ENCODE measurements at regions not wholly inside any gene's neighbourhood (a gene's known extent, or its start where the extent isn't known, plus 50 kb on each side); places are given as distances from the start of the nearest gene placed in this dataset.

DNA sequence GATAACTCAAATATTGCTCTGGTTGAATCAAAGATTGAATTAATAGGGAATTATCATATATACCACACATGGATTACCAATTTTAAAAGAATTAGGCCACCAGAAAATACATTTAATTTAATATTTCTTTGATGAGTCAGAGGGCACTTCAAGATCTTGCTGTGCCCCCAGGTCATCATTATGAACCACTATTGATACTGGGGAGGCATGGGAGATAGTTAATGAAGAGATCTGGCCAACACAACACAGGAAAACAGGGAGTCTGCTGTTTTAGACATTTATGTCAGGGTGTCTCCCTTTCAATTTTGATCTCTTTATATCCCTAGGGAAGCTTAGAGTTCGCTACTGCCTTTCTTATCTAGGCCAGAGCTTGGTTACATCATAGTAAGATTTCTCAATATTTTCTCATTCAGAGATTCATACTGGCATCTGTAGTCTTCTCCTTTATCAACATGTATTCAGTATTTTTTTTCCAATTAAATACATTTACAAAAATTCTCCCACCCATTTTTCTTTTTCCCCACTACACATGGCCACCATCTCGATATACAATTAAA is 158.3 kb upstream of the ZFHX3 start:
- DNase-seq (ENCODE audit: low read depth in 2 of 3, low spot score in 1 of 3) = no peak

DNA sequence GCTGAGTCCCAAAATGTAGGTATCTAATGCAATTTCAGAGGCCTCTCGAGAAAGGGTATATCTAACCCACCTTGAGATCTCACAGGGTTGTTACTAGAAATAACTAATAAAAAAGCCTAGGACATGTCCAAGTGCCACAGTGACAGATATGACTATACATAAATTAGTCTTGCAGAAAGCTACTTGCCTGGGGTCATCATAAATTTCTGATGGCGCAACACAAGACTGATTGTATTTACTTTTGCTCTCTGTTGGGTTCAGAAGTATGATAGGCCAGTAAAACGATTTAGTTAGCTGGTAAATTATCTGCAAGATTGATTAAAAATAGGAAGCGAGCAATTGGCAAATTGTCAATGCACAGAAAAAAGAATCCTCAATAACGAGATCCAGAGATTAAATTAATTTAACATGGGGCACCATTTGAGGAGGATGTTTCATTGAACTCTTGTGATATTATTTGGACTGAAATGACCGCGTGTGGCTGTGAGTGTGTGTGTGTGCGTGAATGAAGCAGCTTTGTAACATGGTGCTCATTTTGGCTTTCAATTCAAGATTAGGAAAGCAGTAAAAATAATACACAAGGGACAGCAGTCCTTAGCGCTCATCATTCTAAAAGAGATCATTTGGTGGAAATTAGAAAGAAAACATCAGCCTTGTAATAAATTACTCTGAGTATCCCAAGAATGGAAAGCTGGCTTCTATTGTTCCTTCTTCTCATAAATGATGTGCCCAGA is 157.4 kb upstream of the ZFHX3 start:
- DNase-seq (ENCODE audit: low read depth in 2 of 3, low spot score in 1 of 3) = no peak

DNA sequence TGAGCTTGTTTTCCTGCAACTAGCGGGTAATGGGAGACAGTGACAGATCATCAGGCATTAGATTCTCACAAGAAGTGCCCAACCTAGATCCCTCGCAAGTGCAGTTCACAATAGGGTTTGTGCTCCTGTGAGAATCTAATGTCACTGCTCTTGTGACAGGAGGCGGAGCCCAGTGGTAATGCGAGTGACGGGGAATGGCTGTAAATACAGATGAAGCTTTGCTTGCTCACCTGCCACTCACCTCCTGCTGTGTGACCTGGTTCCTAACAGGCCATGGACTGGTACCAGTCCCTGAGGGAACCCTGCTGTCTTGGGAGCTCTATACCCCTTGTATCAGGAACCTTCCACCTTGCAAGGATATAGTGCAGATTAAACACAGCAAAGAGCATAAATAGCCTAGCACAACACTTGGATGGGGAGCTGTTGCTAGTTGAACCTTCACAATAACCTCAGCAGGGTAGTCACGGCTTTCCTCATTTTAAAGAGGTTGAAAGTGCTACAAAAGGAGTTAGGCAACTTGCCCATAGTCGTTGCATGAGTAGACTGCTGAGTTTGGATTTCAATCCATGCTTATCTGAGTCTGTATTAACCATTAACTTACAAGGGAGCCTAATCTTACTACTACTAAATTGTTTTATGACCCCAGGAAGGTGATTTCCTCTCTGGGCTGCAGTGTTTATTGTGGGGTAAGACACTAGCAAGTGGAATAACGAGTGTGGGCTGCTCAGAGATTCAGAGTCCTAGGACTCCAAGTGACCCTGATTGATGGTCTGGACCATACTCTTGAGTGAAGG is 156.6 kb upstream of the ZFHX3 start:
- DNase-seq (ENCODE audit: low read depth in 2 of 3, low spot score in 1 of 3) = no peak

DNA sequence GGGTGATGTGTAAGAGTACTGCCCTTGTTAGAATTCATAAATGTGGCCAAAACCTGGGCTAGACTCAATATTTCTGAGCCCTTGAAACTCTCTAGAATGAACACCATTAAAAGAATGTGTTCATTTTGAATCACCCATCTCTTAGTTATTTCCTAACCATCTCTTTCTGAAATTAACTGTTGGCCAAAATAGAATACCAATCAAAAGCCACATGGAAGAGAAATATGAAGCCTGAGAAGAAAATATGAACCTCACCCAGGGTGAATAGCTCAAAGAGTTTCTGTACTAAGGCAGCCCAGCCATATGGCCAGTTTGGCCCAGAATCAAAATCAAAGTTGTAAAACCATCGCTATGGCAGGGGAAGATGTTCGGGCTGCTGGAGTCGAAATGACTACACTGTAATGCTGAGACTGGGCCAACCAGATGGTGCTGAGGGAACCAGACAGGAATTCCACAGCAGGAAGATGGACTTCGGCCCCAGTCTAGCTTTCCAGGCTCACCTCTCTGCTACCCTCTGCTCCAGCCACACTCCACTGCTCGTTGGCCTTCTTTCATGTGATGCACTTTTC is 154.3 kb upstream of the ZFHX3 start:
- DNase-seq (ENCODE audit: low read depth in 2 of 3, low spot score in 1 of 3) = no peak

DNA sequence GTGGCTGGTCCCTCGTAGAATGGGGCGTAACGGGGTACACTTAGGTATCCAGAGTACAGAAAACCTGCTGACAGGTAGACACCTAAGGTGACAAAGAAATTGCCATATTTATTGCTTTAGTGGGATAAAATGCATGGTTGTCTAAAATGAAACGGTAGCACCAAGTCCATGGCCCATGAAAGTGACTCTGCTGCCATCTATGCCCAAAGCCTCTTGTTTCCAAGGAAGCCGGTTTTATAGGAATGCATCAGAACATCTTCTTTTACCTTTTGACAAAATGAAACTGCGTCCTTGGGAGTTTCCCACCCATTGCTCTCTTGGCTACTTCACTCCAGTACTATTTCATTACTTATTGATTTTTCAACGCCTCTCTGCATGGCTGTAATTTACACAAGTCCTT is 151.3 kb upstream of the ZFHX3 start:
- no peak for DNase-seq (ENCODE audit: low read depth in 2 of 3, low spot score in 1 of 3)

DNA sequence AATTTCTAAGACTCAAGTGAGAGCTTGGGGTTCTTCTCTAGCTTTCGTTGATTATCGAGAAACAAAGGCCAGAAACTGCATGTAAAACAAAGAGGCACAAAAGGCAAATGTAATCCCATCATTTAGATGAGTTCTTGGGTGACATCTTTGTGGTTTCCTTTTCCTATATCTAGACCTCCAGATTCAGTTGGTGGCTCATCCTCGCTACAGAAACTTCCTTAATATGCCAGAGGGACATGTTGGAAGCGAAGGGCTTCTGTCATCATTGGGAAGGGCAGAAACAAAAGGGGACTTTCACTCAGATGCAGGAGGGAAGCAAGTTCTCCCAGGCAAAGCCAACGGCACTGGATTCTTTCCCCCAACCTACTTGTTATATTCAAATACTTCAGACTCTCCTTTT is 150.6 kb upstream of the ZFHX3 start:
- DNase-seq (ENCODE audit: low read depth in 2 of 3, low spot score in 1 of 3) = no peak

DNA sequence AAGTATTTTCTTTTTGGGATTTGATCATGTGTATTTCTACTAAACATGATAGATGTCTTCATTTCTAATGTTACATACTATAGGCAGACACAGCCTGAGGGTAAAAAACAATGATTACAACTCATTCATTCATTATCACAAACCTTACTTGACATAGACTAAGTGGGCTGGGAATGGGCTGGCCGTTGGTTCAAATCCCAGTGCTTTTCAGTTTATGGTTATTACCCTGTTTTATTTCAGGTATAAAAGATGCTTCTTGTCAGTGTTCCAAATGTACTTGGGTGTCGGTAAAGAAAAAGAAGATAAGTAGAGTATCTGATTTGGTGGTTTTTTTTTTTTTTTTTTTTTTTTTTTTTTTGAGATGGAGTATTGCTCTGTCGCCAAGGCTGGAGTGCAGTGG is 149.7 kb upstream of the ZFHX3 start:
- no peak for DNase-seq (ENCODE audit: low read depth in 2 of 3, low spot score in 1 of 3)

DNA sequence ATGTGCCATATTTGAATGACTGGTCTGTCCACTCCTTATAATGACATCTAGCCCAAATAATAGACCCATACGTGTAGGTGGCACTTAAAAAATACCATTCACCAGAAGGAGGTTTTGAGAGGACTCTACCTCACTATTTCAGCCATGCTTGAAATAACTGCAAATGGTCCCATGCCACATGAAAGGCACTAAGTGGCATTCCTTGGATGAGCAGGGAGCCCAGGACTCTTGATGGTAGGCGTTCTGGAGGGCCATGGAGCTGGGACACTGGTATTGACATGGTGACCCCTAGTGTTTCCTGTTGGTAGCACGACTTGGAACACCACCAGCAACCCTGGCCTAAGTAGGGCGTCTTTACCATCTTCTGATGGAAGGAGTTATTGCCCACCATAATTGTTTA is 148.7 kb upstream of the ZFHX3 start:
- DNase-seq (ENCODE audit: low read depth in 2 of 3, low spot score in 1 of 3) = peak in 1 of 3 donors; percentile 2

DNA sequence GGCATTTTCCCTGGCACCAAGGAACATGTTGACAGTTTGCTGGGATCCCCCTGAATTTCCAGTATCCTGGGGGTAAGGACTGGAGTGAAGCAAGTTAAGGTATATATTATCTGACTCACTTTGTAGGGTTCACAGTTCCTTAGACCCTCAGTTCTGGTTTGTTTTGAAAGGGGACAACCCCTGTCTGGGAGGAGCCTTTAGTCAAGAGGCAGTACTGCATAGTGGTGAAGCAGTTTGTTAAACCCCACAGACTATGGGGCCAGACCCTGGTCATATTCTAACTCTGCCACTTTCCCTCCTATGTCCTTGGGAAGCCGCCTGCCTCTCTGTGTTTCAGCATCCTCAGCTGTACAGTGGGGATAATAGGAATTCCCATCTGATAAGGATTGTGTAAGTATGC is 145.5 kb upstream of the ZFHX3 start:
- no peak for DNase-seq (ENCODE audit: low read depth in 2 of 3, low spot score in 1 of 3)

DNA sequence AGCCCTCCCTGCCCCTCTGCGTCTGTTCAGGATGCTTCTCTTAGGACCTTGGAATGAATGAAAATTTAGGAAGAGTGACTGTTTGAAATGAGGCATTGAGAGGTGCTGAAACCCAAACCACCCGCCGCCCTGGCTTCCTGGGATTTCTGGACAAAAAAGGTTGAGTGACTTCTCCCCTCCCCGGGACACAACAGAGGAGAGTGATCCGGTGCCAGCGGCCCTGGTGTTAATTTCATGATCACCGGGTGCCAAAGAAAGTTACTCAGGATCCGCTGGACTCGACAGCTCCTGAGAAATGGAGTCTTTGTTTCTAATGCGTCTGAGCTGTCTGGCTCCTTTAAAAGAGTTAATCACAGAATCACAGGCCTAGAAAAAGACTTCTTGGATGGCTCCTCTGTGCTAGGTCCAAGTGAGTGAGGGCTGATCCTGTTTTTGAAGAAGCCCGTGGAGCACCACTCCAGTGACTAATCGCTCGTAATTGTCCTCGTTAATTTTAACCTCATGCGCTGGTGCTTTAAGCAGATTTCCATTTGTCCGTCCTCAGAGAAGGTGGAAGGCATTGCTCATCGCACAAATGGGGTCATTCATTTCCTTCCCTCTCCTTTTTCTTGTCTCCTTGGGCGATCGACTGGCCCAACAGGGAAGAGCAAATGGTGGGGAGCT is 144.4 kb upstream of the ZFHX3 start:
- no peak for DNase-seq (ENCODE audit: low read depth in 2 of 3, low spot score in 1 of 3)

DNA sequence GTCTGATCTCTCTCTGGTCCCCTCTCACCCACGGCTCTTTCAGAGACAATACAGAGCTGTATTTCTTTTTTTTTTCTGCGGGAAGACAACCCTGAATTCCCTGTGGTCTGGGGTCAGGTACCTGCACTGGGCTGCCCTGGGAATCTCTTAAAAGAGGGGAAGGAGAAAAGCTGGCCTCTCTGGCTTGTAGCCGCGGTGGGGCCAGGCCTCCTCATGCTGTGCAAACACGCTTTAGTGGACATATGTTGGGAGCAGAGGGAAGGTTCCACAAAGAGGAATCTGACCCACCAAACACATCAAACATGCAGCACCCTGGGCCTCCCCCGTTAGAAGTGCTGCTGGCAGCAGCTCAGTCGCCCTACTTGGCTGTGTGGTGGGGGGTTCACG is 143.7 kb upstream of the ZFHX3 start:
- no peak for DNase-seq (ENCODE audit: low read depth in 2 of 3, low spot score in 1 of 3)

DNA sequence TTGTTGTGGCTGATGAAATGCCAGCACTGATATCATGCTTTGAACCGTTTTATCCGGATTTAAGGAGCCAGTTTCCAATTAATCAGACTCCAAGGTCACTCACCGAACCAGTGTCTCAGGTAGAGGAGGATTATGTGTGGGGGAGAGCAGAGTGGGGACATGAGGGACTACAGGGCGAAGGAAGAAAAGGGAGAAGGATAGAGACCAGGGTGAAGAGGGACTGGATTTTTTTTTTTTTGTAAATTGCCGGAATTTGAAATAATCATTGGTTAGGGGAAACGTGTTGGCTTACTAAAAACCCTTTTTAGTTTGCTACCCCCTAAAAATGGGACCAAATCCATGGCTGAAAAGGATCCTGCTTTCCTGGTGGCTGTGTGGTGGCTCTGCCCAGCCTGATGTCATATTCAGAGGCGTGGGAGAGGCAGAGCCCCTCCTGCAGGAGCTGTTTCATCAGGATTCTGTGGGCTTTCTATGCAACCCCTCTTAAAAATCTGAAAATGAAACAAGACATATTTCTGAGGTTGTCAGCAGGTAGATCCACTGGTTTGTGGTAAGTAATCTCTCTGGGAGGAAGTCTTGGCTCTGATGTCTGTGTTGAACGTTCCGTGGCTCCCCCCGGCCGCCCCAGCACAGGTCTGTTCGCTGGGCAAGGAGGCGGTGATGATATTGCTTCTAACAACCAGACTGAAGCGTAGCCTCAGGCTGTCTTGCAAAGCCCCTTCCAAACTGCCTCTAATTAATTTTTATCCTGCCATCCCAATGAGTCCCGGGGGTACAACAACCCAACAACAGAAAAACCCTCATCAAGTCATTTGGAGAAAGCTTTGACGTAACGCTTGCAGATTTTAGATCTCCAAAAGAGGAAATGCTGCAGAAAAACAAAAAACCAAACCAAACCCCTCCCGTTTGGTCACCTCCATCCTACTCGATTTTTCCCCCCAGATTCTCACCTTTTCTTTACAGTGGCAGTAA is 143.0 kb upstream of the ZFHX3 start:
- no peak for DNase-seq (ENCODE audit: low read depth in 2 of 3, low spot score in 1 of 3)

DNA sequence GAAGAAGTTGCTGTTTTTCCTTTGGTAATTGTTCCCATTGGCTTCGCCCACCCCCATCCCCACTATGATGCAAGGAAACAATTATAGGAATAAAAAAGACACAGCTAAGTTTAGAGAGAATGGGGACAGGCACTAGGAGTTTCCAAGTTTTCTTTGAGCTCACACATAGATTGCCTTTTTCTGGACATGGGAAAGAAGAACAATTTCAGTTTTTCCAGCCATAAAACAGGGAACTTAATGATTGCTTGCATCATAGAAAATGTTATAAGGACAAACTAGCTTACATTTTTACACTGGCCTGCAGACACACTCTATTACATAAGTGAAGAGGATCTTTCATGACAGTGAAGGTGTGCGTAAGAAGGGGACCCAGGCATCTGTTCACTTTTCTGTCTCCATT is 142.3 kb upstream of the ZFHX3 start:
- DNase-seq (ENCODE audit: low read depth in 2 of 3, low spot score in 1 of 3) = no peak

DNA sequence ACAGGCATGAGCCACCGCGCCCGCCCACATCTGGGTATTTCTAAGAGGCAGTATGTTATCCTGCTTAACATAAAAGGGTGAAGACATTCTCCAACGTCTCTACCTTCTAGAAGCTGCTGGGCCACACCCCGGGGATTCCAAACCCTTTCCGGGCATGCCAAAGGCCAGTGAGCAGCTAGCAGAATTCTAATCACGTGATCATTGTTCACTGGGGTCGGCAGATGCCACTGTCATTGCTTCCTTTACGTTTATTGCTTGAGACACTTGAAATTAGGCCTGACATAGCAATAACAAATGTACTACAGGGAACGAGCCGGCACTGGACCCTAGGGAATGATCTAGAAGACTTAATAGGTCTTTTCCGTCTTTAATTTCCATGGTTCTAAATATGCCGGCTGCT is 141.2 kb upstream of the ZFHX3 start:
- DNase-seq (ENCODE audit: low read depth in 2 of 3, low spot score in 1 of 3) = no peak

DNA sequence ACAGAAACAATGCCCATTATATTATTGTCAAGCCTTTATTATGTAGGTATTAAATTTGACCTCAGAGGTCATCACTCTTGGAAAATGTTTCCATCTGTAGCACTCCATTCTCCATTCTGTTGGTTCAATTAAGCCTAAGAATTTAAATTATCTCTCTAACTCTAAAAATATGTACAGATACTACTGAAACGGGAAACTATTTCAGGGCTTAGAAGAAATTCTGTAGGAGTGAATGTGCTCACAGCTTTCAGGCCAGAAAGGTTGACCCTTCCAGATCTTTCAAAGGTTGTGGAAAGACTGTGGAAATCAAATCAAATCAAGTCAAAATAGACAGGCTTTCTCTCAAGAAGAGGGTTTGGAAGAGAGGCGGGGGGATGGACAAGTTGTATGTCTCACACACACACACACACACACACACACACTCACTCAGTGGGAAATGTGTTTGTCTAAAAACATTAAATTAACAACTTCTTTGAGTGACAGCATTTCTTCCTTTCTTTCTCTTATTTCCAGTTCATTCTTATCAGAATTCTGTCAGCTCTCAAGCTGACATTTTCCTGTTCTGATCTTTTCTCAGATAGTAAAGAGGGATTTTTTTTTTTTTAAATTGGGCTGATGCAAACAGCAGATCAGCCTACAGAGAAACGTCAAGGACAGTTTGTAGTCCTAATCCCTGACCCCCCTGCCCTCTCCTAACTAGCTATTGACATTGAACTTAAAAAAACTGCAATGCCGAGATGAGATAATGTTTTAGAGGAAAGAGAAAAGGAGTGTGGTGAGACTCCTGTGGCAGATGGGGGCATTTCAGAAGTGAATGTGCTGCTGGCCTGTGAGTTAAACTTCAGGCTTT is 139.0 kb upstream of the ZFHX3 start:
- DNase-seq (ENCODE audit: low read depth in 2 of 3, low spot score in 1 of 3) = no peak

DNA sequence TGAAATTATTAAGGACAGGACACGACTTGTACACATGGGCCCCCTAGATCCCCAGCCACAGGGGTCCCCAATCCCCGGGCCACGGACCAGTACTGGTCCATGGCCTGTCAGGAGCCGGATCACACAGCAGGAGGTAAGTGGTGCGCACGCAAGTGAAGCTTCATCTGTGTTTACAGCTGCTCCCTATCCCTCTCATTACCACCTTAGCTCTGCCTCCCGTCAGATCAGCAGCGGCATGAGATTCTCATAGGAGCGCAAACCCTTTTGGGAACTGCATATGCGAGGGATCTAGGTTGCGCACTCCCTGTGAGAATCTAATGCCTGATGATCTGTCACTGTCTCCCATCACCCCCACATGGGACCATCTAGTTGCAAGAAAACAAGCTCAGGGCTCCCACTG is 137.8 kb upstream of the ZFHX3 start:
- DNase-seq (ENCODE audit: low read depth in 2 of 3, low spot score in 1 of 3) = no peak

DNA sequence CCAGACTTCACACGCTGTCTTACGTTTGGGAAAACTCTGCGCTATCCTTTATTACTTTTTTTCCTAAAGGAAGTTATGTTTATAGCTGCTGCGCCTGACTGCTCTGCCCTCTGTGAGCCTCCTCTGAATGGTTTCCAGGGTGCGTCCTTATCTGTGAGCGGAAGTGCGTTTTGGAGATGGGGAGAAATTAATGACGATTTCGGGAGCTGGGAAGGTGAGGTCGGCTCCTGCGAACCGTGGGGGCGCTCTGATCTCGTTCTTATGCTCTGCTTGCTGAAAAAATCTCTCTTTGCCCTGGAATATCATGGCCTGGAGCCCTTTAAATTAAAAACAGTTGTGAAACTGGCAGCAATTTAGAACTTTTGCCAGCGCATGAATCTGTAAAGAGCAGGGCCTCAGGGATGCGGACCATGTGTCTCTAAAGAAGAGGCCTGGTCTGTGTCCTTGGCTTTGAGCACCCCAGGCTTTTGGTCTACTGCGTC is 135.7 kb upstream of the ZFHX3 start:
- no peak for DNase-seq (ENCODE audit: low read depth in 2 of 3, low spot score in 1 of 3)

DNA sequence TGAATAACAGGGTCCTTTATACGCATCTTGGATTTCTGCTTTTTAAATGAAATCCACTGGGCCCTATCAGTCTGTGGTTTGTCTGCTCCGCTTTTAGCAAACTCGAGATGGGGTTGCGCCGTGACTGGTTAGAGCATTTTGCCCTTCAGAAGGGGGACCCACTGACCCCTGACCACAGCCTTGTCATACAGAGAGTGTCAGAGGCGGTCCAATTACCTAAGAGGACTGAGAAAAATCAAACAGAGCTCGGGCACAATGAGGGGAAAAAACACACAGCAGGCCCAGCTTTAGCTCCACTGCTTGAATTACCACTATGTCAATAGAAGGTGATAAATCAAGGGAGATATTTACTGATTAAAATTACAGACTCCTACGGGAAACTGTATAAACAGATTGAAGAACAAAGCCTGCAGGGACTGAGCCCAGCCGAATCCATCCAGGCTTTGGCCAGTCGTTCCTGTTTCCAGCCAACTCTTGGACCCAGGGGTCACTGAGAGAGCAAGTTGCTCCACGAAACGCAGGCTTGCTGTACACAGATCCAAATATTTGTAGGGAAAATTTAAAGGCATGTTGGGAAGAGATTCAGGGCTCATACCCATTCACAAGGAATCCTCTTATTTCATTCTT is 131.9 kb upstream of the ZFHX3 start:
- DNase-seq (ENCODE audit: low read depth in 2 of 3, low spot score in 1 of 3) = no peak

DNA sequence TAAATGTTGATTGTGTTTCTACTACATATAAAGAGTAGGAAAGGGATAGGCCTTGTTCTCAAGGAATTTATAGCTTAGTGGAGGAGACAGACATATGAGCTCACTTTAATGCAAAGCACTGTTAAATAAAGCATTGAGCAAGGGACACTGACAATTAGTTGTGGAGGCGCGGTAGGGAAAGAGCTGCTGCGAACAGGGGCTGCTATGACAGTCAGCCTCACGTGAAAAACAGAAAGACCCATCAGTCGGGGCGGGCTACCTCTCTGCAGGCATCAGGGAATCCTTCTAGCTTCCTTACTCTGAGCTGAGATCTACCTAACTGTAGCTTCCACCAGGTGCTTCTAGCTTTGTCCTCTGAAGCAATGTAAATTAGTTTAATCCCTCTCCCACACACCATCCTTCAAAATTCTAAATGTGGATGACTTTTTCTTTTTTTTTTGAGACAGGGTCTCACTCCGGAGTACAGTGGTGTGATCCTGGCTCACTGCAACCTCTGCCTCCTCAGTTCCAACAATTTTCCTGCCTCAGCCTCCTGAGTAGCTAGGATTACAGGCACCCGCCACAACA is 129.9 kb upstream of the ZFHX3 start:
- DNase-seq (ENCODE audit: low read depth in 2 of 3, low spot score in 1 of 3) = no peak
